ENCODE measurements at regions not wholly inside any gene's neighbourhood (a gene's known extent, or its start where the extent isn't known, plus 50 kb on each side); places are given as distances from the start of the nearest gene placed in this dataset.

DNA sequence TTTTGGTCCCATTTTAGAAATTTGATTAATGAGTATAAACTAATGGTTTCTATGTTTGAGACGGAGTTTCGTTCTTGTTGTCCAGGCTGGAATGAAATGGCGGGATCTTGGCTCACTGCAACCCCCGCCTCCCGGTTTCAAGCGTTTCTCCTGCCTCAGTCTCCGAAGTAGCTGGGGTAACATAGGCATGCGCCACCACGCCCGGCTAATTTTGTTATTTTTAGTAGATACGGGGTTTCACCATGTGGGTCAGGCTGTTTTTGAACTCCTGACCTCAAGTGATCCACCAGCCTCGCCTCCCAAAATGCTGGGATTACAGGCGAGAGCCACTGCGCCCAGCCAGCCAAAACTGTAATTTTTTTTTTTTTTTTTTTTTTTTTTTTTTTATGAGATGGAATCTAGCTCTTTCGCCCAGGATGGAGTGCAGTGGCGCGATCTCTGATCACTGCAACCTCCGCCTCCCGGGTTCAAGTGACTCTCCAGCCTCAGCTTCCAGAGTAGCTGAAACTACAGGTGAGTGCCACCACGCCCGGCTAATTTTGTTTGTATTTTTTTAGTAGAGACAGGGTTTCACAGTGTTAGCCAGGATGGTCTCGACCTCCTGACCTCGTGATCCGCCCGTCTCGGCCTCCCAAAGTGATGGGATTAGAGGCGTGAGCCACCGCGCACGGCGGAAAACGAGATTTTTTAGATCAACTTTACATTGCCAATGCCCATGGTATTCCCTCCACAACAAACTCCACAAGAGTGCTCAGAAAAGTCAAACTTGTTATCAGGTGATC, 127.8 kb downstream of the HFE start:
- Histone ChIP-seq H3K36me3 (ENCODE audit: control insufficient read depth, insufficient read depth, low read length) (no peaks in the 10 kb centered on the region), H3K27me3 (replicated peaks; ENCODE audit: control insufficient read depth, insufficient read depth, low read length) (no peaks in the 10 kb centered on the region), H3K4me3 (replicated peaks; ENCODE audit: low read depth, low read length) (peak overlapping the region; percentile 53)
- DNase-seq (ENCODE audit: extremely low read depth, insufficient read length), result peak; percentile 25
- TF ChIP-seq, protein P1, sequence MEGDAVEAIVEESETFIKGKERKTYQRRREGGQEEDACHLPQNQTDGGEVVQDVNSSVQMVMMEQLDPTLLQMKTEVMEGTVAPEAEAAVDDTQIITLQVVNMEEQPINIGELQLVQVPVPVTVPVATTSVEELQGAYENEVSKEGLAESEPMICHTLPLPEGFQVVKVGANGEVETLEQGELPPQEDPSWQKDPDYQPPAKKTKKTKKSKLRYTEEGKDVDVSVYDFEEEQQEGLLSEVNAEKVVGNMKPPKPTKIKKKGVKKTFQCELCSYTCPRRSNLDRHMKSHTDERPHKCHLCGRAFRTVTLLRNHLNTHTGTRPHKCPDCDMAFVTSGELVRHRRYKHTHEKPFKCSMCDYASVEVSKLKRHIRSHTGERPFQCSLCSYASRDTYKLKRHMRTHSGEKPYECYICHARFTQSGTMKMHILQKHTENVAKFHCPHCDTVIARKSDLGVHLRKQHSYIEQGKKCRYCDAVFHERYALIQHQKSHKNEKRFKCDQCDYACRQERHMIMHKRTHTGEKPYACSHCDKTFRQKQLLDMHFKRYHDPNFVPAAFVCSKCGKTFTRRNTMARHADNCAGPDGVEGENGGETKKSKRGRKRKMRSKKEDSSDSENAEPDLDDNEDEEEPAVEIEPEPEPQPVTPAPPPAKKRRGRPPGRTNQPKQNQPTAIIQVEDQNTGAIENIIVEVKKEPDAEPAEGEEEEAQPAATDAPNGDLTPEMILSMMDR (IDR thresholded peaks at IDR 0.05; ENCODE audit: insufficient read depth, low read length, poor library complexity, severe bottlenecking), result no peak

DNA sequence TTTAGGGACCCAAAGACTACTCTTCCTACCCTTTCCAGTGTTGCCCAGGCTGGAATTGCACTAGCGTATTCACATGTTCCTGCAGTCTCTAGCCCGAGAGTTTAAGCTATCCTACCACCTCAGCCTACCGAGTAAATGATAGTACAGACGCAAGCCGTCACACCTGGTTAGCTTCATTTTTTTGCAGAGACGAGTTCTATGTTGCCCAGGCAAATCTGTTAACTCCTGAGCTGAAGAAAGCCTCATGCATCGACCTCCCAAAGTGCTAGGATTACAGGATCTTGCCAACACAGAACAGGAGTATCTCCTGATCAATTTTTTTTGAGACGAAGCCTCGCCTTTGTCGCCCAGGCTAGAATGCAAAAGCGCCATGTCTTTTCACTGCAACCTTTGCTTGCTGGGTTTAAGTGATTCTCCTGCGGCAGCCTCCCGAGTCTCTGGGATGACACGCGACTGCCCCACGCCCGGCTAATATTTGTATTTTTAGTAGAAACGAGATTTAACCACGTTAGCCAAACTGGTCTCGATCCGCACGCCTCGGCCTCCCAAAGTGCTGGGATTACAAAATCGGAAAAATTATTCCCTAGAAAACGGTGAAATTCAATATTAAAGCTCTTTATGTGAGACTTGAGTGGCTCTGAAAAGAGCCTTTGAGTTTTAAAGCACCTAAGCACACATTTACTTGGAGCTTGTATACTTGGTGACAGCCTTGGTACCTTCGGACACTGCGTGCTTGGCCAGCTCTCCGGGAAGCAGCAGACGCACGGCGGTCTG, 128.5 kb downstream of the HFE start:
- TF ChIP-seq, protein P1 (IDR thresholded peaks at IDR 0.05; ENCODE audit: insufficient read depth, low read length, poor library complexity, severe bottlenecking), result no peak
- H3K36me3 ChIP-seq (ENCODE audit: control insufficient read depth, insufficient read depth, low read length), result no peaks in the 10 kb centered on the region
- H3K27me3 ChIP-seq (replicated peaks; ENCODE audit: control insufficient read depth, insufficient read depth, low read length), result no peaks in the 10 kb centered on the region
- peak; percentile 76 for DNase-seq (ENCODE audit: extremely low read depth, insufficient read length)
- peak overlapping the region; percentile 53 for H3K4me3 ChIP-seq (replicated peaks; ENCODE audit: low read depth, low read length)

DNA sequence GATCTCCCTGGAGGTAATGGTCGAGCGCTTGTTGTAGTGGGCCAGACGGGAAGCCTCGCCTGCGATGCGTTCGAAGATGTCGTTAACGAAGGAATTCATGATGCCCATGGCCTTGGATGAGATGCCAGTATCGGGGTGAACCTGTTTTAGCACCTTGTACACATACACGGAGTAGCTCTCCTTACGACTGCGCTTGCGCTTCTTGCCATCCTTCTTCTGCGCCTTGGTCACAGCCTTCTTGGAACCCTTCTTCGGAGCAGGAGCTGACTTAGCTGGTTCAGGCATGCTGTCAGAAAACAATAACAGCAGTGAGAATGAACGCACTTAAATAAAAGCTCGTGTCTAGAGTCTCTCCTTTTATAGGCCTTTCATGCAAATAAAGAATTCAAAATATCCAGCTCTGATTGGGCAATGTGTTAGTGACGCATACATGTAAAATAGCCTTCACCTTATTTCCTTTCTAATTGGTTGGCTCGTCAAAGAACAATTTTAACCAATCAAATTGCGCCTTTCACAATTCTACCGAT, 129.2 kb downstream of the HFE start:
- H3K36me3 ChIP-seq (ENCODE audit: control insufficient read depth, insufficient read depth, low read length), result no peaks in the 10 kb centered on the region
- DNase-seq (ENCODE audit: extremely low read depth, insufficient read length), result peak; percentile 91
- H3K27me3 ChIP-seq (replicated peaks; ENCODE audit: control insufficient read depth, insufficient read depth, low read length), result no peaks in the 10 kb centered on the region
- H3K4me3 ChIP-seq (replicated peaks; ENCODE audit: low read depth, low read length), result peak overlapping the region; percentile 53
- TF ChIP-seq, protein P1 (IDR thresholded peaks at IDR 0.05; ENCODE audit: insufficient read depth, low read length, poor library complexity, severe bottlenecking), result no peak

DNA sequence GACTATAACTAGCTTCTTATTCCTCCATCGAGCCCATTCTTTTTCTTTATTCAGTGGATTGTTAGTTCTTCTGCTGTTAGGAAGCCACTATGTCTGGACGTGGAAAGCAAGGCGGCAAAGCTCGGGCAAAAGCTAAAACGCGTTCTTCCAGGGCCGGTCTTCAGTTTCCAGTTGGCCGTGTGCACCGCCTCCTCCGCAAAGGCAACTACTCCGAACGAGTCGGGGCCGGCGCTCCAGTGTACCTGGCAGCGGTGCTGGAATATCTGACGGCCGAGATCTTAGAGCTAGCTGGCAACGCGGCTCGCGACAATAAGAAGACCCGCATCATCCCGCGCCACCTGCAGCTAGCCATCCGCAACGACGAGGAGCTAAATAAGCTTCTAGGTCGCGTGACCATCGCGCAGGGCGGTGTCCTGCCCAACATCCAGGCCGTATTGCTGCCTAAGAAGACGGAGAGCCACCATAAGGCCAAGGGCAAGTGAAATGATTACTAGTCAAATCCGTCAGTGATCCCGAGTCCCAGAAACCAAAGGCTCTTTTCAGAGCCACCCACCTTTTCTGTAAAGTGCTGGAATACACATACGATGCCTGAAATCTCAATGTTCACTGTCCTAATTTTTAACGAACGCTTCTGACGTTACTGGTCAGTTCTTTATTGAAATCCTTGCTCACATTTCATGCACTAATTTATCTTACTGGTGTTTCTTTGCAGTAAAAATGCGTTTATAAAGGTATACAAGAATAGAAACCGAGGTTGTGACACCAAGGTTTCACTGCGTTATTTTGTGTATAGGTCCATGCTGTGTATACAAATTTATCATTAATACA, 129.9 kb downstream of the HFE start:
- H3K36me3 ChIP-seq (ENCODE audit: control insufficient read depth, insufficient read depth, low read length), result no peaks in the 10 kb centered on the region
- peak; percentile 94 for DNase-seq (ENCODE audit: extremely low read depth, insufficient read length)
- TF ChIP-seq, protein P1 (IDR thresholded peaks at IDR 0.05; ENCODE audit: insufficient read depth, low read length, poor library complexity, severe bottlenecking), result peak; percentile 23
- H3K4me3 ChIP-seq (replicated peaks; ENCODE audit: low read depth, low read length), result peak overlapping the region; percentile 62
- H3K27me3 ChIP-seq (replicated peaks; ENCODE audit: control insufficient read depth, insufficient read depth, low read length), result no peaks in the 10 kb centered on the region

DNA sequence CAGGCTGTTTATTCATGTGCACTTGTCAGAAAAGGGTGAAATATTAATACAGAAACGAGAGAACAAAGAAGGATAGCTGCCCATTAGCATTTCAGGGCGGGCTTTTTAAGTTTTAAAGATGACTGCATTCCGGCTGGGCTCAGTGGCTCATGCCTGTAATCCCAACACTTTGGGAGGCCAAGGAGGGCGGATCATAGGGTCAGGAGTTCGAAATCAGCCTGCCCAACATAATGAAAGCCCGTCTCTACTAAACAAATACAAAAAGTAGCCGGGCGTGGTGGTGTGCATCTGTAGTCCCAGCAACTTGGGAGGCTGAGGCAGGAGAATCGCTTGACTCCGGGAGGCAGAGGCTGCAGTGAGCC, 130.5 kb downstream of the HFE start:
- H3K4me3 ChIP-seq (replicated peaks; ENCODE audit: low read depth, low read length), result peak overlapping the region; percentile 62

More for the DNA sequence above, 130.5 kb downstream of the HFE start:
- TF ChIP-seq, protein P1 (IDR thresholded peaks at IDR 0.05; ENCODE audit: insufficient read depth, low read length, poor library complexity, severe bottlenecking), result no peak
- H3K36me3 ChIP-seq (ENCODE audit: control insufficient read depth, insufficient read depth, low read length), result no peaks in the 10 kb centered on the region
- H3K27me3 ChIP-seq (replicated peaks; ENCODE audit: control insufficient read depth, insufficient read depth, low read length), result no peaks in the 10 kb centered on the region
- peak; percentile 48 for DNase-seq (ENCODE audit: extremely low read depth, insufficient read length)
